Muscle of leg (tissue), 3 donors: ENCODE measurements at regions not wholly inside any gene's neighbourhood (a gene's known extent, or its start where the extent isn't known, plus 50 kb on each side); places are given as distances from the start of the nearest gene placed in this dataset.

Experiments used
- DNase-seq: peaks from one replicate; pipeline ENCODE4 v3.0.0; 2013
- H3K27ac ChIP-seq: one replicate; pipeline ENCODE4 v1.5.1; 2013; ENCODE audit warnings: mild to moderate bottlenecking, low read length, control low read depth
- H3K27me3 ChIP-seq: one replicate; pipeline ENCODE4 v1.6.1; 2013; ENCODE audit warnings: low read length; ENCODE audit not compliant: control insufficient read depth, insufficient read depth
- H3K36me3 ChIP-seq: one replicate; pipeline ENCODE4 v1.6.1; 2013; ENCODE audit warnings: low read length; ENCODE audit not compliant: control insufficient read depth, insufficient read depth
- H3K4me1 ChIP-seq: one replicate; pipeline ENCODE4 v1.6.1; 2013; ENCODE audit warnings: low read length; ENCODE audit not compliant: control insufficient read depth, insufficient read depth
- H3K4me3 ChIP-seq: one replicate; pipeline ENCODE4 v1.5.1; 2013; ENCODE audit warnings: low read length, control low read depth
- H3K9me3 ChIP-seq: replicated peaks from 2 replicates; pipeline ENCODE4 v1.6.1; 2013; ENCODE audit warnings: low read depth, low read length; ENCODE audit not compliant: control insufficient read depth
- WGBS: methylation state at CpG from one replicate; pipeline ENCODE4 v1.1.5; 2013; ENCODE audit warnings: missing lambda C conversion rate; ENCODE audit not compliant: insufficient coverage; 5-methylcytosine and 5-hydroxymethylcytosine counted together

DNA sequence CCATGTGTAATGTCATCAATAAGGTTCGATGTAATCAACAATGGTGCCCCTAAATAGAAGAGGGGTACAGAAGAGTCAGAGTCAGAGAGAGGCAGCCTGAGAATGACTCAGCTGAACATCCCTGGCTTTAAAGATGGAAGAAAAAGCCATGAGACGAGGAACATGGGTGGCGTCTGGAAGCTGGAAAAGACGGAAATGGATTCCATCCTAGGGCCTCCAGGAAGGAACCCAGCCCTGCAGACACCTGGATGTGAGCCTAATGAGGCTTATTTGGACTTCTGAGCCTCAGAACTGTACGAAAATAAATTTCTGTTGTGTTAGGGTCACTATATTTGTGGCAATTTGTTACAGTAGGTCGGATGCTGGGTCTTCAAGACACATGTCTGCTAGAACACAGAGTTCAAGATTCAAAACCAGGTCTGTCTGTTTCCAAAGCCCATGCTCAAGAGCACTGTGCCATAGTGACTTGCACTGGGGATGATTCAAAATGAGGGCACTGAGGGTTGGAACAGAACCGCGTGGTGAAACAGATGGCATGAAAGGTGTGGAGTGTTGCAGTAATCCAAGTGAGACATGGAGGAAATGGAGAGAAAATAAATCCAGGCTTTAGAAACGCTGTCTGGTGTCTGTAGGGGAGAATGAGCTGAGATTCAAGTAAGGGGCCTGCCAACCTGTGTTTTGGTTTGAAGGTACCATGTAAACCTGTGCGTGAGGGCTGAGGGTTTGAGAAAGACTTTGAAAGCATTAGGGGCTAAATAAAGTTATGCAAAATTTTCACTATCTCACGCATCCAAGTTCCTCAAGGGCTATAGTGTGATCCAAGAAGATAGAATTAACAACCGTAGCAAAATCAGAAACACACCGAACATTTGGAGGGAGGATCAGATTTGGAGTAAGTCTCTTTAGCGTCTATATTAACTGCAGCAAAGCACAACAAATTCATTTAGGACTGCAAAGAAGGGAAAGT is 849.1 kb upstream of the AUTS2 start:
- Histone ChIP-seq H3K4me3 (no peak overlapping the region), H3K27me3 (peaks cover 12% of the 10 kb centered on the region), H3K36me3 (no peaks in the 10 kb centered on the region), H3K9me3 (no peaks in the 10 kb centered on the region), H3K4me1 (no peaks in the 10 kb centered on the region), H3K27ac (no peak overlapping the region)
- WGBS: 79% methylated on average over 9 of the region's 14 CpGs
- no peak for DNase-seq

- H3K4me3 ChIP-seq: no peak overlapping the region
- H3K27me3 ChIP-seq: peaks cover 7% of the 10 kb centered on the region
- DNase-seq: peak; percentile 59
- H3K36me3 ChIP-seq: no peaks in the 10 kb centered on the region
- H3K9me3 ChIP-seq: no peaks in the 10 kb centered on the region
- no peak overlapping the region for H3K27ac ChIP-seq
- no peaks in the 10 kb centered on the region for H3K4me1 ChIP-seq
- WGBS: 64% methylated on average over 3 of the region's 5 CpGs
Measured at GRCh38 chr7:68752485-68753178, 845.6 kb upstream of the AUTS2 start.

GRCh38 chr7:68754414-68754813 is 843.9 kb upstream of the AUTS2 start:
- Histone ChIP-seq H3K27me3 (peaks cover 2% of the 10 kb centered on the region), H3K9me3 (no peaks in the 10 kb centered on the region), H3K4me1 (no peaks in the 10 kb centered on the region), H3K4me3 (no peak overlapping the region), H3K27ac (no peak overlapping the region), H3K36me3 (no peaks in the 10 kb centered on the region)
- 94% methylated on average over 2 of the region's 2 CpGs for WGBS
- no peak for DNase-seq

GRCh38 chr7:68756986-68757495 is 841.2 kb upstream of the AUTS2 start:
- no peak overlapping the region for H3K4me3 ChIP-seq
- no peaks in the 10 kb centered on the region for H3K9me3 ChIP-seq
- H3K27me3 ChIP-seq: peaks cover 3% of the 10 kb centered on the region
- H3K4me1 ChIP-seq: no peaks in the 10 kb centered on the region
- no peaks in the 10 kb centered on the region for H3K36me3 ChIP-seq
- 100% methylated on average over 1 of the region's 4 CpGs for WGBS
- DNase-seq: no peak
- no peak overlapping the region for H3K27ac ChIP-seq

DNA sequence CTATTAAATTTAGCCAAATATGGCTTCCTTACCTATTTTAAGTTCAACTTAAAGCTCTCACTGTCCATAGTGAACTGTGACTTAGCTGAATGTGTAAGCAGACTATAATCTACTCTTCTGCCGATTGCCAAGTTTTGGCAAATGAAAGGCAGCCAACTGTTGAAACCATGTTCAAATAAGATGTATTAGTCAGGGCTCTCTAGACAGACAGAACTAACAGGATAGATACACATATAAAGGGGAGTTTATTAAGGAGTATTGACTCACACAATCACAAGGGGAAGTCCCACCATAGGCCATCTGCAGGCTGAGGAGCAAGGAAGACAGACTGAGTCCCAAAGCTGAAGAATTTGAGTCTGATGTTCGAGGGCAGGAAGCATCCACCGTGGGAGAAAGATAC is 837.7 kb upstream of the AUTS2 start:
- peaks cover 6% of the 10 kb centered on the region for H3K9me3 ChIP-seq
- peaks cover 3% of the 10 kb centered on the region for H3K27me3 ChIP-seq
- DNase-seq: no peak
- no peak overlapping the region for H3K4me3 ChIP-seq
- no peak overlapping the region for H3K27ac ChIP-seq
- no peaks in the 10 kb centered on the region for H3K36me3 ChIP-seq
- H3K4me1 ChIP-seq: no peaks in the 10 kb centered on the region
- no CpG with 5 or more reads among the region's 3 CpGs for WGBS

DNA sequence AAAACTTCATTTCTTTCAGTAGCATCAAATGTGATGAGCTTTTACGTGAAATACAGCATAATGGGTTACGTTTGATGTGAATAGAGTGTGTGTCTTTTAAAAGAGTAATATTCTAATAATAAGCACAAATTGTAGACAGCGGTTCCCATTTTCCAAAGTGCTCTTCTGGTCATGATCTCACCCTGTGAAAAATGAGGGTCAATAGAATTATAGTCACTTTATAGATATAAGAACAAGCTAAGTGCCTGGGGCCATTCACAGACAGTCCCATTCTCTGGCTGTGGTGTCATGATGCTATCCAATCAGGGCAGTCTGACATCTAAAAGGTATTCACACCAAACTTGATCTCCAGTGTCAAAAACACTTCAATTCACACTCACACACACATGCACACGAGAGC is 830.8 kb upstream of the AUTS2 start:
- no CpG with 5 or more reads among the region's 4 CpGs for WGBS
- H3K36me3 ChIP-seq: no peaks in the 10 kb centered on the region
- H3K4me1 ChIP-seq: no peaks in the 10 kb centered on the region
- no peak overlapping the region for H3K4me3 ChIP-seq
- no peak overlapping the region for H3K27ac ChIP-seq
- no peak for DNase-seq
- H3K27me3 ChIP-seq: no peaks in the 10 kb centered on the region
- peaks cover 6% of the 10 kb centered on the region for H3K9me3 ChIP-seq

DNA sequence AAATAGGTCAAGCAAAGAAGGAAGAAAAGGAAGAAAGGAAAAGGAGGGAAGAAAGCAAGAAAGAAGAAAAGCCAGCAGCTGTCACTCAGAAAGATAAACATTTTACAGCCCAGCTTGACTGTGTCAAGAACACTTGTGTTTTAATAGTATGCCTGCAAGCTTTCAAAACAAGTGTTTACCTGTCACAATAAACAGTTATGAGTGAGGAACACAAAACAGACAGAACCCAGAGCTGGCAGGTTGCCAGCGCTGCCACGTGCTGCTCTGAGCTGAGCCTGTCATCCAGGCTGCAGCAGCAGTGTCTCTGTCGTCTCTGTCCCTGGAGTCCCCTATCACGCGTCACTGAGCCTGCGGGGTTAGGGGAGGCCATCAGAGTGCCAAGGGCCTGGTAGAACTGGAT is 827.6 kb upstream of the AUTS2 start:
- 19% methylated on average over 6 of the region's 6 CpGs for WGBS
- no peaks in the 10 kb centered on the region for H3K36me3 ChIP-seq
- H3K27me3 ChIP-seq: no peaks in the 10 kb centered on the region
- peak; percentile 30 for DNase-seq
- no peaks in the 10 kb centered on the region for H3K9me3 ChIP-seq
- H3K4me3 ChIP-seq: no peak overlapping the region
- H3K27ac ChIP-seq: no peak overlapping the region
- no peaks in the 10 kb centered on the region for H3K4me1 ChIP-seq

DNA sequence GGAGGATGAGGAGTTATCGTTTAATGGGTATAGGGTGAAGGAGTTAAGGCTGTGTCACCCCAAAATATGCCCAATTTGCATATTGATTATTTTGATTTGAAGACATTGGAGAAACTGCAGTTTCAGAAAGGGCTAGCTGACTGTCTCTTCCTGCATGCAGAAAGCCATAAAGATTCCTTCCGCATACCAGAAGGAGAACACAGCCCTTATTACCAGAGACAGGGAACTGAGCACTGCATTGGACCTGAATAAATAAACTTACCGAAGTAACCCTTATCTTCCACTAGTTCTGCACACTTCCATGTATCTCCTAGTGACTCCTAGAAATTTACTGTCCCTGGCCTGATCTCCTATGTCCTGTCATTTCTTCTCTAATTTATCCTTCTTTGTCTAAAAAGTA is 821.9 kb upstream of the AUTS2 start:
- H3K27me3 ChIP-seq: no peaks in the 10 kb centered on the region
- no peaks in the 10 kb centered on the region for H3K9me3 ChIP-seq
- H3K36me3 ChIP-seq: no peaks in the 10 kb centered on the region
- 49% methylated on average over 3 of the region's 3 CpGs for WGBS
- H3K27ac ChIP-seq: no peak overlapping the region
- no peak overlapping the region for H3K4me3 ChIP-seq
- no peaks in the 10 kb centered on the region for H3K4me1 ChIP-seq
- no peak for DNase-seq

- no peak for DNase-seq
- Histone ChIP-seq H3K4me3 (no peak overlapping the region), H3K36me3 (no peaks in the 10 kb centered on the region), H3K27ac (no peak overlapping the region), H3K9me3 (no peaks in the 10 kb centered on the region), H3K27me3 (no peaks in the 10 kb centered on the region), H3K4me1 (no peaks in the 10 kb centered on the region)
- 60% methylated on average over 2 of the region's 3 CpGs for WGBS
Measured at GRCh38 chr7:68783684-68784083, 814.6 kb upstream of the AUTS2 start.

- Histone ChIP-seq H3K27ac (no peak overlapping the region), H3K4me1 (no peaks in the 10 kb centered on the region), H3K27me3 (no peaks in the 10 kb centered on the region), H3K9me3 (no peaks in the 10 kb centered on the region), H3K4me3 (no peak overlapping the region), H3K36me3 (no peaks in the 10 kb centered on the region)
- DNase-seq: peak; percentile 13
- WGBS: no CpG with 5 or more reads among the region's 3 CpGs
Measured at GRCh38 chr7:68785036-68785435, 813.2 kb upstream of the AUTS2 start.
